Esophagus muscularis mucosa (tissue), 3 donors: ENCODE measurements at regions not wholly inside any gene's neighbourhood (a gene's known extent, or its start where the extent isn't known, plus 50 kb on each side); places are given as distances from the start of the nearest gene placed in this dataset.

Experiments
- CTCF ChIP-seq, 3 experiments: fragments of 200-600 bp in 2 of 3; fragments of 450-650 bp in 1 of 3; sonication (generic) in 2 of 3; IDR thresholded peaks; one replicate each; pipeline ENCODE4 v1.5.1; 2017 to 2019; ENCODE audit warnings: antibody characterized with exemption in 3 of 3, mild to moderate bottlenecking in 2 of 3, moderate library complexity in 1 of 3
- POLR2A ChIP-seq: fragments of 450-650 bp; IDR thresholded peaks from one replicate; pipeline ENCODE4 v1.6.1; 2017; ENCODE audit warnings: antibody characterized with exemption, moderate library complexity, mild to moderate bottlenecking, low read depth

GRCh38 chrX:147735364-147735763 is 176.4 kb upstream of the FMR1 start:
- TF ChIP-seq CTCF (IDR thresholded peaks at IDR 0.05) (no peak), POLR2A (no peak)
